Subcutaneous abdominal adipose tissue (tissue), 5 donors: ENCODE measurements at regions not wholly inside any gene's neighbourhood (a gene's known extent, or its start where the extent isn't known, plus 50 kb on each side); places are given as distances from the start of the nearest gene placed in this dataset.

ENCODE experiments used
- H3K27ac ChIP-seq: one replicate; pipeline ENCODE4 v1.7.0; 2013; ENCODE audit warnings: low read depth, mild to moderate bottlenecking, inconsistent platforms, low read length, moderate library complexity
- H3K27me3 ChIP-seq, 5 donors: one replicate each; pipeline ENCODE4 v1.7.0; 2013; ENCODE audit warnings: low read length in 5 of 5, inconsistent platforms in 1 of 5; ENCODE audit not compliant: control insufficient read depth in 5 of 5, insufficient read depth in 4 of 5
- H3K36me3 ChIP-seq, 5 donors: one replicate each; pipeline ENCODE4 v1.7.0; 2013; ENCODE audit warnings: low read length in 5 of 5; ENCODE audit not compliant: control insufficient read depth in 5 of 5, insufficient read depth in 5 of 5
- H3K4me1 ChIP-seq, 5 donors: one replicate each; pipeline ENCODE4 v1.7.0; 2013; ENCODE audit warnings: low read length in 5 of 5, mild to moderate bottlenecking in 3 of 5, moderate library complexity in 1 of 5; ENCODE audit not compliant: control insufficient read depth in 5 of 5, insufficient read depth in 5 of 5
- H3K4me3 ChIP-seq, 5 donors: one replicate each; pipeline ENCODE4 v1.7.0; 2013; ENCODE audit warnings: low read length in 5 of 5, low read depth in 1 of 5
- H3K9ac ChIP-seq, 5 donors: one replicate each; pipeline ENCODE4 v1.7.0; 2013; ENCODE audit warnings: low read length in 5 of 5, mild to moderate bottlenecking in 4 of 5, moderate library complexity in 3 of 5
- H3K9me3 ChIP-seq, 5 donors: one replicate each; pipeline ENCODE4 v1.7.0; 2013; ENCODE audit warnings: low read length in 5 of 5; ENCODE audit not compliant: control insufficient read depth in 5 of 5
- donor health status: healthy.
- donor health status: healthy.
- donor health status: healthy.
- donor health status: healthy.
- donor health status: healthy.

GRCh38 chr10:33793793-33794192 lies 459.3 kb upstream of the NRP1 start:
- Histone ChIP-seq H3K4me1 (peaks cover 0 to 5% (median 4%) of the 10 kb centered on the region in 5 donors), H3K27me3 (no peaks in the 10 kb centered on the region), H3K36me3 (no peaks in the 10 kb centered on the region), H3K4me3 (no peak overlapping the region), H3K27ac (no peak overlapping the region), H3K9ac (no peak overlapping the region), H3K9me3 (no peaks in the 10 kb centered on the region)

- Histone ChIP-seq H3K27me3 (no peaks in the 10 kb centered on the region), H3K27ac (no peak overlapping the region), H3K9ac (no peak overlapping the region), H3K4me3 (no peak overlapping the region), H3K4me1 (peaks cover 0 to 5% (median 4%) of the 10 kb centered on the region in 5 donors), H3K9me3 (no peaks in the 10 kb centered on the region), H3K36me3 (no peaks in the 10 kb centered on the region)
Observed at GRCh38 chr10:33791272-33791660, 456.8 kb upstream of the NRP1 start.

GRCh38 chr10:33790521-33791271 lies 456.2 kb upstream of the NRP1 start:
- H3K36me3 ChIP-seq, result no peaks in the 10 kb centered on the region
- H3K4me3 ChIP-seq, result no peak overlapping the region
- peaks cover 0 to 5% (median 4%) of the 10 kb centered on the region in 5 donors for H3K4me1 ChIP-seq
- no peaks in the 10 kb centered on the region for H3K9me3 ChIP-seq
- no peaks in the 10 kb centered on the region for H3K27me3 ChIP-seq
- no peak overlapping the region for H3K9ac ChIP-seq
- no peak overlapping the region for H3K27ac ChIP-seq

- Histone ChIP-seq H3K4me1 (peaks cover 0 to 9% (median 3%) of the 10 kb centered on the region in 5 donors), H3K36me3 (no peaks in the 10 kb centered on the region), H3K27me3 (no peaks in the 10 kb centered on the region), H3K4me3 (no peak overlapping the region), H3K9ac (no peak overlapping the region), H3K27ac (no peak overlapping the region), H3K9me3 (no peaks in the 10 kb centered on the region)
Observed at GRCh38 chr10:33783557-33783956, 449.1 kb upstream of the NRP1 start.

GRCh38 chr10:33783078-33783477 lies 448.6 kb upstream of the NRP1 start:
- Histone ChIP-seq H3K9ac (no peak overlapping the region), H3K27me3 (no peaks in the 10 kb centered on the region), H3K9me3 (no peaks in the 10 kb centered on the region), H3K4me3 (no peak overlapping the region), H3K27ac (no peak overlapping the region), H3K36me3 (no peaks in the 10 kb centered on the region), H3K4me1 (peaks cover 0 to 9% (median 3%) of the 10 kb centered on the region in 5 donors)

- no peak overlapping the region for H3K9ac ChIP-seq
- H3K9me3 ChIP-seq, result no peaks in the 10 kb centered on the region
- H3K36me3 ChIP-seq, result no peaks in the 10 kb centered on the region
- H3K4me3 ChIP-seq, result no peak overlapping the region
- no peak overlapping the region for H3K27ac ChIP-seq
- H3K27me3 ChIP-seq, result no peaks in the 10 kb centered on the region
- H3K4me1 ChIP-seq, result peaks cover 0 to 9% (median 3%) of the 10 kb centered on the region in 5 donors
Observed at GRCh38 chr10:33781606-33782395, 447.3 kb upstream of the NRP1 start.

- H3K27ac ChIP-seq, result no peak overlapping the region
- no peaks in the 10 kb centered on the region for H3K9me3 ChIP-seq
- H3K4me1 ChIP-seq, result peaks cover 0 to 9% (median 3%) of the 10 kb centered on the region in 5 donors
- no peaks in the 10 kb centered on the region for H3K36me3 ChIP-seq
- no peaks in the 10 kb centered on the region for H3K27me3 ChIP-seq
- no peak overlapping the region for H3K4me3 ChIP-seq
- no peak overlapping the region for H3K9ac ChIP-seq
Observed at GRCh38 chr10:33780961-33781360, 446.5 kb upstream of the NRP1 start.

GRCh38 chr10:33777223-33777622 lies 442.8 kb upstream of the NRP1 start:
- H3K27ac ChIP-seq, result no peak overlapping the region
- no peak overlapping the region for H3K4me3 ChIP-seq
- no peaks in the 10 kb centered on the region for H3K36me3 ChIP-seq
- no peaks in the 10 kb centered on the region for H3K27me3 ChIP-seq
- H3K9ac ChIP-seq, result no peak overlapping the region
- peaks cover 2 to 23% (median 13%) of the 10 kb centered on the region in 5 donors for H3K4me1 ChIP-seq
- no peaks in the 10 kb centered on the region for H3K9me3 ChIP-seq

GRCh38 chr10:33776419-33777070 lies 442.1 kb upstream of the NRP1 start:
- Histone ChIP-seq H3K9ac (no peak overlapping the region), H3K4me1 (peaks cover 2 to 24% (median 15%) of the 10 kb centered on the region in 5 donors), H3K27me3 (no peaks in the 10 kb centered on the region), H3K27ac (no peak overlapping the region), H3K36me3 (no peaks in the 10 kb centered on the region), H3K9me3 (no peaks in the 10 kb centered on the region), H3K4me3 (no peak overlapping the region)

GRCh38 chr10:33774857-33775256 lies 440.4 kb upstream of the NRP1 start:
- no peaks in the 10 kb centered on the region for H3K9me3 ChIP-seq
- H3K4me3 ChIP-seq, result no peak overlapping the region
- peaks cover 2 to 17% (median 15%) of the 10 kb centered on the region in 5 donors for H3K4me1 ChIP-seq

More at GRCh38 chr10:33774857-33775256, 440.4 kb upstream of the NRP1 start:
- Histone ChIP-seq H3K36me3 (no peaks in the 10 kb centered on the region), H3K9ac (no peak overlapping the region), H3K27ac (no peak overlapping the region), H3K27me3 (no peaks in the 10 kb centered on the region)
